A549 (cell line): ENCODE measurements at regions not wholly inside any gene's neighbourhood (a gene's known extent, or its start where the extent isn't known, plus 50 kb on each side); places are given as distances from the start of the nearest gene placed in this dataset.

Source experiments
- ATAC-seq, 2 experiments: fragments of 200-7000 bp in 1 of 2; fragments of >200 bp in 1 of 2; cut with Nextera tagmentation in 1 of 2; cut with Tn5 transposase in 1 of 2; 3 replicates each; pipeline versions ENCODE4 v1.8.0 to v1.9.1; 2018 to 2020; ENCODE audit warnings: mild to moderate bottlenecking in 1 of 2, moderate library complexity in 1 of 2
- CTCF ChIA-PET: fragments of 300-600 bp; sonication (Branson Sonifier 250); formaldehyde crosslinking; extraction: SDS; loops from one replicate; lab custom pipeline; 2021; ENCODE audit warnings: antibody characterized with exemption, inconsistent platforms; lab: Yijun Ruan, JAX
- POLR2A ChIA-PET: fragments of 350-600 bp; formaldehyde crosslinking; extraction: SDS; loops from one replicate; lab custom pipeline; 2021; ENCODE audit warnings: antibody characterized with exemption, inconsistent platforms; lab: Yijun Ruan, JAX
- DNase-seq, 2 experiments: peaks; one replicate each; pipeline versions ENCODE4 v3.0.0 to v3.0.0-alpha.2; 2011 to 2016; ENCODE audit warnings: low read depth in 1 of 2, low spot score in 1 of 2
- FAIRE-seq: peaks from 2 replicates; lab custom pipeline; 2011; peaks lifted over from hg19 to GRCh38; lab: Jason Lieb, UNC
- H3K27ac ChIP-seq, 2 experiments: fragments of >200 bp; sonication (Bioruptor Twin); formaldehyde crosslinking; 3 replicates each; pipeline ENCODE4 v1.5.1; 2016 to 2017
- H3K4me1 ChIP-seq: fragments of >200 bp; sonication (Bioruptor Twin); formaldehyde crosslinking; 3 replicates; pipeline ENCODE4 v1.6.1; 2016
- H3K4me2 ChIP-seq: fragments of >200 bp; sonication (Bioruptor Twin); formaldehyde crosslinking; 3 replicates; pipeline ENCODE4 v1.6.1; 2016
- H3K4me3 ChIP-seq: fragments of >200 bp; sonication (Bioruptor Twin); formaldehyde crosslinking; 3 replicates; pipeline ENCODE4 v1.5.1; 2016
- H3K9me3 ChIP-seq: fragments of >200 bp; sonication (Bioruptor Twin); formaldehyde crosslinking; 3 replicates; pipeline ENCODE4 v1.6.1; 2016
- CBX2 ChIP-seq: fragments of 200-600 bp; sonication (generic); IDR thresholded peaks from 2 replicates; pipeline ENCODE4 v1.6.1; 2016; ENCODE audit warnings: low read depth, mild to moderate bottlenecking, borderline replicate concordance
- CBX8 ChIP-seq: fragments of 200-600 bp; sonication (generic); IDR thresholded peaks from 2 replicates; pipeline ENCODE4 v1.6.1; 2016
- CHD2 ChIP-seq: fragments of 150-350 bp; IDR thresholded peaks from 2 replicates; pipeline ENCODE4 v1.6.1; 2014; ENCODE audit warnings: low read length; ENCODE audit not compliant: partially characterized antibody
- CHD4 ChIP-seq: fragments of 200-600 bp; sonication (generic); IDR thresholded peaks from 2 replicates; pipeline ENCODE4 v1.6.1; 2016; ENCODE audit warnings: antibody characterized with exemption, mild to moderate bottlenecking, borderline replicate concordance
- EP300 ChIP-seq, 2 experiments: fragments of >200 bp; sonication (Bioruptor Twin); formaldehyde crosslinking; IDR thresholded peaks; 2 replicates in 1 of 2; 3 replicates in 1 of 2; pipeline ENCODE4 v1.6.1; 2016 to 2017
- FOXS1 ChIP-seq: fragments of 250-450 bp; sonication (Bioruptor Pico); IDR thresholded peaks from 2 replicates; pipeline ENCODE4 v1.5.0; 2020; ENCODE audit warnings: mild to moderate bottlenecking, moderate library complexity
- HDAC2 ChIP-seq: fragments of 200-600 bp; sonication (generic); IDR thresholded peaks from 2 replicates; pipeline ENCODE4 v1.6.1; 2016
- MAFK ChIP-seq: fragments of 450-650 bp; IDR thresholded peaks from 2 replicates; pipeline ENCODE4 v1.6.1; 2014; ENCODE audit not compliant: partially characterized antibody
- MAZ ChIP-seq: fragments of 150-350 bp; IDR thresholded peaks from 2 replicates; pipeline ENCODE4 v1.6.1; 2014; ENCODE audit warnings: antibody characterized with exemption, low read depth, low read length, borderline replicate concordance
- NFE2L2 ChIP-seq: fragments of 150-350 bp; conservative IDR thresholded peaks from 2 replicates; pipeline ENCODE4 v1.6.1; 2014; ENCODE audit warnings: low read length
- NR3C1 ChIP-seq: fragments of >200 bp; sonication (Bioruptor Twin); formaldehyde crosslinking; IDR thresholded peaks from 3 replicates; pipeline ENCODE4 v1.6.1; 2017
- POLR2AphosphoS2 ChIP-seq: conservative IDR thresholded peaks from 2 replicates; pipeline ENCODE4 v1.6.1; 2012; ENCODE audit warnings: low read length, improper control_type of control experiment, inconsistent platforms
- TP53 ChIP-seq: fragments of 250-450 bp; sonication (Bioruptor Pico); IDR thresholded peaks from 2 replicates; pipeline ENCODE4 v1.5.0; 2021; ENCODE audit warnings: mild to moderate bottlenecking, moderate library complexity
- ZFP36 ChIP-seq: fragments of 450-650 bp; IDR thresholded peaks from 2 replicates; pipeline ENCODE4 v1.6.1; 2014; ENCODE audit warnings: borderline replicate concordance; ENCODE audit not compliant: partially characterized antibody
- ZNF302 ChIP-seq: fragments of 250-450 bp; sonication (Bioruptor Pico); IDR thresholded peaks from 2 replicates; pipeline ENCODE4 v1.9.0; 2021; ENCODE audit warnings: inconsistent platforms, mild to moderate bottlenecking, moderate library complexity
- WGBS: methylation state at CpG from one replicate; pipeline ENCODE4 v1.1.6; 2017; ENCODE audit errors: missing lambda C conversion rate; 5-methylcytosine and 5-hydroxymethylcytosine counted together
- TF ChIP-seq, protein P1 (sequence below): fragments of 200-600 bp; sonication (generic); IDR thresholded peaks from 2 replicates; pipeline ENCODE4 v1.6.1; 2016; ENCODE audit warnings: antibody characterized with exemption, mild to moderate bottlenecking, moderate library complexity
- TF ChIP-seq, protein P2 (sequence below): fragments of 250-450 bp; sonication (Bioruptor Pico); IDR thresholded peaks from 2 replicates; pipeline ENCODE4 v1.5.0; 2021; ENCODE audit warnings: mild to moderate bottlenecking, moderate library complexity, borderline replicate concordance
- TF ChIP-seq, protein P3 (sequence below): fragments of >200 bp; sonication (Bioruptor Twin); formaldehyde crosslinking; IDR thresholded peaks from 3 replicates; pipeline ENCODE4 v1.6.1; 2016
- TF ChIP-seq, protein P4 (sequence below): IDR thresholded peaks from 2 replicates; pipeline ENCODE4 v1.6.1; 2012
- TF ChIP-seq, protein P5 (sequence below): fragments of 250-450 bp; sonication (Bioruptor Pico); IDR thresholded peaks from 2 replicates; pipeline ENCODE4 v1.5.0; 2020; ENCODE audit warnings: low read depth, mild to moderate bottlenecking, moderate library complexity

DNA sequence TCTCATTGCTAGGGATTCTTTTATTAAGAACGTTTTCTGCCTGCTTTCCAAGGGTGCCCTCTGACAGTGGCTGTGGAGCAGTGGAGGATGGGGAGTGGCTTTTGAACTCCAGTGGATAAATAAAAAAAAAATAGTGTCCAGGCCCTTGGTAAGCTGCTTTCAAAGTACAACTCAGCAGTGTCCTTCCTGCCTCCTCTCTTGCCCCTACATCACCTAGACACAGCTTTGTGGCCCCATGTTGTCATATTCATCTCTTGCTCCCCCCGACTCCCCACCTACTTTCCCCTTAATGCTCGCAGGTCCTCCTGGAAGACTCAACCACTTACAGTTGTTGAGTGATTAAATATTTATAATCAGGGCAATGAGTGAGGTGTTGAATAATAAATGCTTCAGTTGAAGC, 880.9 kb downstream of the BCL11B start:
- Histone ChIP-seq H3K27ac (no peak overlapping the region), H3K9me3 (no peaks in the 10 kb centered on the region), H3K4me3 (no peak overlapping the region), H3K4me1 (no peaks in the 10 kb centered on the region), H3K4me2 (no peak overlapping the region)
- POLR2A ChIA-PET, result no interaction called here
- WGBS, result 2% methylated on average over 3 of the region's 3 CpGs
- FAIRE-seq (no peak), DNase-seq (no peak), ATAC-seq (no peak)
- CTCF ChIA-PET, result interaction anchor here (0.8 kb wide), 1 partner anchor 10 kb away, joined by 3 read pairs; no protein-coding TSS in a partner anchor
- TF ChIP-seq FOXS1 (CRISPR knock-in tag) (no peak), NFE2L2 (no peak), ZNF302 (CRISPR knock-in tag) (no peak), POLR2AphosphoS2 (no peak), EP300 (IDR thresholded peaks at IDR 0.05) (no peak), MAFK (no peak), TP53 (CRISPR knock-in tag) (no peak), CBX2 (no peak), NR3C1 (no peak), HDAC2 (no peak), CBX8 (no peak), CHD4 (no peak), ZFP36 (no peak), MAZ (no peak), CHD2 (no peak)
- TF ChIP-seq, protein P1, sequence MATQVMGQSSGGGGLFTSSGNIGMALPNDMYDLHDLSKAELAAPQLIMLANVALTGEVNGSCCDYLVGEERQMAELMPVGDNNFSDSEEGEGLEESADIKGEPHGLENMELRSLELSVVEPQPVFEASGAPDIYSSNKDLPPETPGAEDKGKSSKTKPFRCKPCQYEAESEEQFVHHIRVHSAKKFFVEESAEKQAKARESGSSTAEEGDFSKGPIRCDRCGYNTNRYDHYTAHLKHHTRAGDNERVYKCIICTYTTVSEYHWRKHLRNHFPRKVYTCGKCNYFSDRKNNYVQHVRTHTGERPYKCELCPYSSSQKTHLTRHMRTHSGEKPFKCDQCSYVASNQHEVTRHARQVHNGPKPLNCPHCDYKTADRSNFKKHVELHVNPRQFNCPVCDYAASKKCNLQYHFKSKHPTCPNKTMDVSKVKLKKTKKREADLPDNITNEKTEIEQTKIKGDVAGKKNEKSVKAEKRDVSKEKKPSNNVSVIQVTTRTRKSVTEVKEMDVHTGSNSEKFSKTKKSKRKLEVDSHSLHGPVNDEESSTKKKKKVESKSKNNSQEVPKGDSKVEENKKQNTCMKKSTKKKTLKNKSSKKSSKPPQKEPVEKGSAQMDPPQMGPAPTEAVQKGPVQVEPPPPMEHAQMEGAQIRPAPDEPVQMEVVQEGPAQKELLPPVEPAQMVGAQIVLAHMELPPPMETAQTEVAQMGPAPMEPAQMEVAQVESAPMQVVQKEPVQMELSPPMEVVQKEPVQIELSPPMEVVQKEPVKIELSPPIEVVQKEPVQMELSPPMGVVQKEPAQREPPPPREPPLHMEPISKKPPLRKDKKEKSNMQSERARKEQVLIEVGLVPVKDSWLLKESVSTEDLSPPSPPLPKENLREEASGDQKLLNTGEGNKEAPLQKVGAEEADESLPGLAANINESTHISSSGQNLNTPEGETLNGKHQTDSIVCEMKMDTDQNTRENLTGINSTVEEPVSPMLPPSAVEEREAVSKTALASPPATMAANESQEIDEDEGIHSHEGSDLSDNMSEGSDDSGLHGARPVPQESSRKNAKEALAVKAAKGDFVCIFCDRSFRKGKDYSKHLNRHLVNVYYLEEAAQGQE, result no peak
- TF ChIP-seq, protein P2, sequence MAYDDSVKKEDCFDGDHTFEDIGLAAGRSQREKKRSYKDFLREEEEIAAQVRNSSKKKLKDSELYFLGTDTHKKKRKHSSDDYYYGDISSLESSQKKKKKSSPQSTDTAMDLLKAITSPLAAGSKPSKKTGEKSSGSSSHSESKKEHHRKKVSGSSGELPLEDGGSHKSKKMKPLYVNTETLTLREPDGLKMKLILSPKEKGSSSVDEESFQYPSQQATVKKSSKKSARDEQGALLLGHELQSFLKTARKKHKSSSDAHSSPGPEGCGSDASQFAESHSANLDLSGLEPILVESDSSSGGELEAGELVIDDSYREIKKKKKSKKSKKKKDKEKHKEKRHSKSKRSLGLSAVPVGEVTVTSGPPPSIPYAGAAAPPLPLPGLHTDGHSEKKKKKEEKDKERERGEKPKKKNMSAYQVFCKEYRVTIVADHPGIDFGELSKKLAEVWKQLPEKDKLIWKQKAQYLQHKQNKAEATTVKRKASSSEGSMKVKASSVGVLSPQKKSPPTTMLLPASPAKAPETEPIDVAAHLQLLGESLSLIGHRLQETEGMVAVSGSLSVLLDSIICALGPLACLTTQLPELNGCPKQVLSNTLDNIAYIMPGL (CRISPR knock-in tag), result no peak
- TF ChIP-seq, protein P3, sequence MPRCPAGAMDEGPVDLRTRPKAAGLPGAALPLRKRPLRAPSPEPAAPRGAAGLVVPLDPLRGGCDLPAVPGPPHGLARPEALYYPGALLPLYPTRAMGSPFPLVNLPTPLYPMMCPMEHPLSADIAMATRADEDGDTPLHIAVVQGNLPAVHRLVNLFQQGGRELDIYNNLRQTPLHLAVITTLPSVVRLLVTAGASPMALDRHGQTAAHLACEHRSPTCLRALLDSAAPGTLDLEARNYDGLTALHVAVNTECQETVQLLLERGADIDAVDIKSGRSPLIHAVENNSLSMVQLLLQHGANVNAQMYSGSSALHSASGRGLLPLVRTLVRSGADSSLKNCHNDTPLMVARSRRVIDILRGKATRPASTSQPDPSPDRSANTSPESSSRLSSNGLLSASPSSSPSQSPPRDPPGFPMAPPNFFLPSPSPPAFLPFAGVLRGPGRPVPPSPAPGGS, result no peak
- TF ChIP-seq, protein P4, sequence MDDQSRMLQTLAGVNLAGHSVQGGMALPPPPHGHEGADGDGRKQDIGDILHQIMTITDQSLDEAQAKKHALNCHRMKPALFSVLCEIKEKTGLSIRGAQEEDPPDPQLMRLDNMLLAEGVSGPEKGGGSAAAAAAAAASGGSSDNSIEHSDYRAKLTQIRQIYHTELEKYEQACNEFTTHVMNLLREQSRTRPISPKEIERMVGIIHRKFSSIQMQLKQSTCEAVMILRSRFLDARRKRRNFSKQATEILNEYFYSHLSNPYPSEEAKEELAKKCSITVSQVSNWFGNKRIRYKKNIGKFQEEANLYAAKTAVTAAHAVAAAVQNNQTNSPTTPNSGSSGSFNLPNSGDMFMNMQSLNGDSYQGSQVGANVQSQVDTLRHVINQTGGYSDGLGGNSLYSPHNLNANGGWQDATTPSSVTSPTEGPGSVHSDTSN, result no peak
- TF ChIP-seq, protein P5, sequence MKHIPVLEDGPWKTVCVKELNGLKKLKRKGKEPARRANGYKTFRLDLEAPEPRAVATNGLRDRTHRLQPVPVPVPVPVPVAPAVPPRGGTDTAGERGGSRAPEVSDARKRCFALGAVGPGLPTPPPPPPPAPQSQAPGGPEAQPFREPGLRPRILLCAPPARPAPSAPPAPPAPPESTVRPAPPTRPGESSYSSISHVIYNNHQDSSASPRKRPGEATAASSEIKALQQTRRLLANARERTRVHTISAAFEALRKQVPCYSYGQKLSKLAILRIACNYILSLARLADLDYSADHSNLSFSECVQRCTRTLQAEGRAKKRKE (CRISPR knock-in tag), result no peak
